ENCODE measurements at regions not wholly inside any gene's neighbourhood (a gene's known extent, or its start where the extent isn't known, plus 50 kb on each side); places are given as distances from the start of the nearest gene placed in this dataset.

- RAD21 ChIA-PET (ENCODE audit: unreplicated experiment): no interaction called here
- 14% methylated on average over 6 of the region's 6 CpGs for WGBS (ENCODE audit: insufficient coverage, insufficient replicate concordance, low lambda C conversion rate, missing lambda C conversion rate)
Measured at GRCh38 chr7:13489386-13489785, 500.1 kb downstream of the ETV1 start.

More at GRCh38 chr7:13489386-13489785, 500.1 kb downstream of the ETV1 start:
- no TSS peak for BruUV-seq (replicated peaks)
- Histone ChIP-seq H3K27ac (ENCODE audit: control insufficient read depth, insufficient read depth) (no peak overlapping the region), H3K4me3 (no peak overlapping the region), H3K4me1 (ENCODE audit: control insufficient read depth, insufficient read depth, low read length) (no peaks in the 10 kb centered on the region), H3K9ac (ENCODE audit: control insufficient read depth, insufficient read depth, low read length) (no peak overlapping the region), H3K9me3 (replicated peaks; ENCODE audit: control insufficient read depth, insufficient read depth, low read length) (no peaks in the 10 kb centered on the region), H3K36me3 (ENCODE audit: control insufficient read depth in 2 of 2, insufficient read depth in 2 of 2, low read length in 1 of 2) (no peaks in the 10 kb centered on the region), H4K20me1 (ENCODE audit: control insufficient read depth, insufficient read depth) (no peaks in the 10 kb centered on the region), H3K4me2 (ENCODE audit: control insufficient read depth, insufficient read depth) (no peak overlapping the region), H3K27me3 (replicated peaks in 1 of 2; ENCODE audit: control insufficient read depth in 2 of 2, insufficient read depth in 2 of 2, low read length in 1 of 2) (no peaks in the 10 kb centered on the region), H3K79me2 (ENCODE audit: control insufficient read depth, insufficient read depth, low read length) (no peaks in the 10 kb centered on the region), H2AFZ (ENCODE audit: control insufficient read depth, low read depth, low read length) (no peak overlapping the region)
- intact Hi-C loops (cut with micrococcal nuclease; ENCODE audit: unreplicated experiment): no loop called here
- ATAC-seq: no peak
- no peak for FAIRE-seq
- CTCF ChIA-PET: interaction anchor here (1.1 kb wide), 1 partner anchor 208 kb away, joined by 3 read pairs; no protein-coding TSS in a partner anchor
- DNase-seq (ENCODE audit: low read depth, low spot score): no peak
- TF ChIP-seq SIX5 (IDR thresholded peaks at IDR 0.05; ENCODE audit: low read depth, low read length, severe bottlenecking): no peak
- no peak for TF ChIP-seq REST (IDR thresholded peaks at IDR 0.05; ENCODE audit: low read depth, low read length)
- no peak for TF ChIP-seq POU2F2 (IDR thresholded peaks at IDR 0.05; ENCODE audit: borderline replicate concordance, low read depth, low read length)
- no peak for TF ChIP-seq PAX5 (IDR thresholded peaks at IDR 0.05; ENCODE audit: borderline replicate concordance, low read depth, low read length)
- TF ChIP-seq TARDBP (IDR thresholded peaks at IDR 0.05; ENCODE audit: borderline replicate concordance): no peak
- TF ChIP-seq ZBTB33 (IDR thresholded peaks at IDR 0.05): no peak
- TF ChIP-seq ZNF217 (IDR thresholded peaks at IDR 0.05): no peak
- TF ChIP-seq TCF3 (IDR thresholded peaks at IDR 0.05; ENCODE audit: borderline replicate concordance, insufficient read depth, low read depth, low read length): no peak
- TF ChIP-seq MTA2 (IDR thresholded peaks at IDR 0.05; ENCODE audit: low read depth): no peak
- no peak for TF ChIP-seq MLLT1 (IDR thresholded peaks at IDR 0.05)
- TF ChIP-seq KAT2A (conservative IDR thresholded peaks at IDR 0.05; ENCODE audit: control insufficient read depth, low read depth, low read length): no peak
- TF ChIP-seq ZBTB40 (IDR thresholded peaks at IDR 0.05; ENCODE audit: borderline replicate concordance): no peak
- no peak for TF ChIP-seq USF1 (IDR thresholded peaks at IDR 0.05; ENCODE audit: borderline replicate concordance, extremely low read length, insufficient read depth, low read depth, low read length)
- SMC1A ChIA-PET (ENCODE audit: uncharacterized antibody, unreplicated experiment): no interaction called here
- POLR2A ChIA-PET: no interaction called here
- in situ Hi-C loops (cut with MboI): no loop called here

Data from GM12878 (cell line).